Right lobe of liver (tissue), 6 donors: ENCODE measurements at regions not wholly inside any gene's neighbourhood (a gene's known extent, or its start where the extent isn't known, plus 50 kb on each side); places are given as distances from the start of the nearest gene placed in this dataset.
"Not testable (repeated sequence)": the region's sequence is repeated elsewhere in the genome, so short reads cannot be mapped to it uniquely, and the experiment has no call there.

Experiments used
- ATAC-seq, 4 donors: fragments of 200-7000 bp; cut with Tn5 transposase; one replicate each; pipeline ENCODE4 v1.9.1; 2020; ENCODE audit warnings: mild to moderate bottlenecking in 4 of 4, moderate library complexity in 4 of 4
- DNase-seq, 3 donors: peaks; one replicate each; pipeline ENCODE4 v3.0.0-alpha.2; 2020
- H3K27ac ChIP-seq, 3 donors: fragments of 200-600 bp; one replicate each; pipeline ENCODE4 v1.8.0; 2022
- H3K27me3 ChIP-seq, 2 donors: fragments of 200-600 bp; one replicate each; pipeline ENCODE4 v1.8.0; 2022
- H3K36me3 ChIP-seq, 4 donors: fragments of 200-600 bp; sonication (generic) in 1 of 4; one replicate each; pipeline versions ENCODE4 v1.5.1 to v1.8.0; 2017 to 2022; ENCODE audit warnings: control low read depth in 1 of 4
- H3K4me1 ChIP-seq, 4 donors: fragments of 200-600 bp; sonication (generic) in 1 of 4; one replicate each; pipeline versions ENCODE4 v1.5.1 to v1.8.0; 2017 to 2022; ENCODE audit warnings: control low read depth in 1 of 4
- H3K4me3 ChIP-seq, 3 donors: fragments of 200-600 bp; one replicate each; pipeline ENCODE4 v1.8.0; 2022
- H3K9me3 ChIP-seq, 4 donors: fragments of 200-600 bp; sonication (generic) in 1 of 4; one replicate each; pipeline versions ENCODE4 v1.5.1 to v1.8.0; 2017 to 2022; ENCODE audit warnings: control low read depth in 1 of 4
- POLR2A ChIP-seq: fragments of 450-650 bp; IDR thresholded peaks from one replicate; pipeline ENCODE4 v1.6.1; 2017; ENCODE audit warnings: antibody characterized with exemption, mild to moderate bottlenecking
- WGBS: methylation state at CpG from one replicate; pipeline ENCODE4 v1.1.6; 2018; ENCODE audit warnings: low coverage, low lambda C conversion rate; ENCODE audit not compliant: insufficient coverage; ENCODE audit errors: missing lambda C conversion rate; 5-methylcytosine and 5-hydroxymethylcytosine counted together
- intact Hi-C, 2 donors: fragments of 100-400 bp; cut with DNase I; formaldehyde crosslinking; loops; one replicate each; pipeline versions ENCODE4 v1.11.2 to v1.14.1; 2022
- TF ChIP-seq, protein P1 (sequence below), 4 donors: fragments of 200-600 bp in 3 of 4; fragments of 450-650 bp in 1 of 4; IDR thresholded peaks; one replicate each; pipeline versions ENCODE4 v1.5.1 to v1.8.0; 2016 to 2022; ENCODE audit warnings: antibody characterized with exemption in 4 of 4, mild to moderate bottlenecking in 2 of 4
- donor health status: DM: no; HTN: yes; CAD: no.
- donor health status: DM: no; HTN: no; CAD: no.
- donor health status: DM: no; HTN: no; CAD: no.
- donor health status: DM: no; HTN: yes; CAD: no.
- donor health status: DM: no; HTN: yes; CAD: no.

DNA sequence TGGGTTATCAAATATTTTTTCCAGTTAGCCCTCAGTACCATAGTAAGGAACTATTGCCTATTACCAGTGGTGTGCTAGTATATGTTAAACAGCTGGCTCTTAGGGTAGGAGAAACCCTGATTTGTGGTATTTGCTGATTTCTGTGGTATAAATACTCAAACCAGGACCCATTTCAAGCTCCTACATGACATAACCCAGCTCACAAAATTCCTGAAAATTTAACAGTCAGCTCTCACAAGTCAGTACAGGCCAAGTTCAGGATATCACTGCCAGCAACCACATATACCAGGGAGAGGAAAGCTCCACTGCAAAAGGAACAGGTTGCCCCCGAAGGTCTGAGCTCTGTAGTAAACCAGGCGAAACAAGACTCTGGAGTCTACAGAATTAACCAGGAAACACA is 315.3 kb downstream of the NOVA1 start:
- WGBS: 17% methylated on average over 1 of the region's 2 CpGs
- no peak for ATAC-seq
- H3K9me3 ChIP-seq: no peaks in the 10 kb centered on the region
- DNase-seq: no peak
- H3K27ac ChIP-seq: no peak overlapping the region
- no peak for TF ChIP-seq POLR2A
- TF ChIP-seq, protein P1, sequence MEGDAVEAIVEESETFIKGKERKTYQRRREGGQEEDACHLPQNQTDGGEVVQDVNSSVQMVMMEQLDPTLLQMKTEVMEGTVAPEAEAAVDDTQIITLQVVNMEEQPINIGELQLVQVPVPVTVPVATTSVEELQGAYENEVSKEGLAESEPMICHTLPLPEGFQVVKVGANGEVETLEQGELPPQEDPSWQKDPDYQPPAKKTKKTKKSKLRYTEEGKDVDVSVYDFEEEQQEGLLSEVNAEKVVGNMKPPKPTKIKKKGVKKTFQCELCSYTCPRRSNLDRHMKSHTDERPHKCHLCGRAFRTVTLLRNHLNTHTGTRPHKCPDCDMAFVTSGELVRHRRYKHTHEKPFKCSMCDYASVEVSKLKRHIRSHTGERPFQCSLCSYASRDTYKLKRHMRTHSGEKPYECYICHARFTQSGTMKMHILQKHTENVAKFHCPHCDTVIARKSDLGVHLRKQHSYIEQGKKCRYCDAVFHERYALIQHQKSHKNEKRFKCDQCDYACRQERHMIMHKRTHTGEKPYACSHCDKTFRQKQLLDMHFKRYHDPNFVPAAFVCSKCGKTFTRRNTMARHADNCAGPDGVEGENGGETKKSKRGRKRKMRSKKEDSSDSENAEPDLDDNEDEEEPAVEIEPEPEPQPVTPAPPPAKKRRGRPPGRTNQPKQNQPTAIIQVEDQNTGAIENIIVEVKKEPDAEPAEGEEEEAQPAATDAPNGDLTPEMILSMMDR (IDR thresholded peaks at IDR 0.05): no peak
- H3K27me3 ChIP-seq: no peaks in the 10 kb centered on the region
- H3K4me3 ChIP-seq: no peak overlapping the region
- H3K36me3 ChIP-seq: no peaks in the 10 kb centered on the region
- intact Hi-C loops: no loop called here
- H3K4me1 ChIP-seq: no peaks in the 10 kb centered on the region

DNA sequence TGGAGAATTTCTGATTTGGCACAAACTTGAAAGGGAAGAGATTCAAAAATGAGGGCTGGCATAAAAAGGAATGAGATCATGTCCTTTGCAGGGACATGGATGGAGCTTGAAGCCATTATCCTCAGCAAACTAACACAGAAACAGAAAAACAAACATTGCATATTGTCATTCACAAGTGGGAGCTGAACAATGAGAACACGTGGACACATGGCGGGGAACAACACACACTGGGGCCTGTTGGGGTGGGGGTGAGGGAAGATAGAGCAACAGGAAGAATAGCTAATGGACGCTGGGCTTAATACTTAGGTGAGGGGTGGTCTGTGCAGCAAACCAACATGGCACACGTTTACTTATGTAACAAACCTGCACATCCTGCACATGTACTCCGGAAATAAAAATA is 315.8 kb downstream of the NOVA1 start:
- H3K36me3 ChIP-seq, intact Hi-C loops, ATAC-seq, H3K9me3 ChIP-seq, DNase-seq, H3K4me3 ChIP-seq, H3K27ac ChIP-seq, H3K4me1 ChIP-seq, H3K27me3 ChIP-seq: not testable (repeated sequence)
- WGBS: 57% methylated on average over 5 of the region's 5 CpGs

DNA sequence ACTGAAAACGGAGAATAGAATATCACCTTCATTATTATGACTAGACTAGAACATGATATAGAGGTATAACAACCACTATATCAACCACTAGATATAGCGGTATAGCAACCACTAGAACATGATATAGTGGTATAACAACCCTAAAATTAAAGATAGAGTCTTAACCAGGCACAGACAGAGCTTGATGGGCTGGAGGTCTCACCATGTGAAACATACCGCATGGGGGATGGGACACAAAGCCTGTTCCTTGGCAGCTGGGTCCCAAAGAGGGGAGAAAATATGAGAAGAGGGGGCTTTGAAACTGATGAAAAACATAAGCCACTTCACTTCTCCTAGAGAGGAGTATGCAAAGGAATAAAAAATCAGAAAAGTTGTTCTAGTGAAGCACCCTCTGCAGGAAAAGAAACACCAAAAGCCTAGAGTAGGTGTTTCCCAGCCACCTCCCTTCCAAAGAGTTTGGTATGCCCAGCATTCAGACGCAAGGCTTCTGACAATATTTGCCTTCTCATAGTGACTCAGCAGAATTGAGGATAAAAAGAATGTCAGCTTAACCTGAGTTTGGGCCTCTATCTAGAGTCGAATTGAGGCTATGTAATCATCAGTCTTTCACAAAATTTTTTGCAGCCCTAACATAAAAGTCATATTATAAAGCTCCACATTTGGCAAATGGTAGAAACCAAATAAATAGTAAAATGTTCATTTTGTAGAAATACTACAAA is 316.4 kb downstream of the NOVA1 start:
- intact Hi-C loops: no loop called here
- DNase-seq: no peak
- Histone ChIP-seq H3K9me3 (no peaks in the 10 kb centered on the region), H3K27me3 (no peaks in the 10 kb centered on the region), H3K4me3 (no peak overlapping the region), H3K4me1 (no peaks in the 10 kb centered on the region), H3K36me3 (no peaks in the 10 kb centered on the region), H3K27ac (no peak overlapping the region)
- TF ChIP-seq POLR2A: no peak
- TF ChIP-seq, protein P1 (IDR thresholded peaks at IDR 0.05): no peak
- ATAC-seq: peak in 2 of 4 donors; percentile 51 to 73
- WGBS: 43% methylated on average over 4 of the region's 5 CpGs

DNA sequence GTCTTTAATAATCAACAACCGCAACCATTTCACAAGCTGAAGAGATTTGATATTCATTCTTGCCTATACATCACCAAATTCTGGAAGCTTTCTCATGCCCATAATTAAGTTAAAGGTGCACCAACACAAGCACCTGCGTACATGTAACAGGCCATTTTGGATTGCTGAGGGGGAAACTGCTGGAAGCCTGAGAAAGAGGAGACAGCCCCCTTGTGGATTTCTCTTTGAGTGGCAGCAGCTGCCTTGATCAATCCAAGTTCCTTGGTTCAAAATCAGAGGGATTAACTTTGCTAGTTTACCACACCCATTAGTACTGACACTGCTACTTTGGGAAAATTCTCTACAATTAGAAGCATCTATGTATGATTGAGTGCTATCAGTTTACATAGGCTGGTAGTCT is 321.1 kb downstream of the NOVA1 start:
- no peaks in the 10 kb centered on the region for H3K9me3 ChIP-seq
- 65% methylated on average over 2 of the region's 2 CpGs for WGBS
- intact Hi-C loops: no loop called here
- no peaks in the 10 kb centered on the region for H3K4me1 ChIP-seq
- no peak overlapping the region for H3K27ac ChIP-seq
- no peak overlapping the region for H3K4me3 ChIP-seq
- TF ChIP-seq, protein P1 (IDR thresholded peaks at IDR 0.05): no peak
- TF ChIP-seq POLR2A: no peak
- H3K36me3 ChIP-seq: no peaks in the 10 kb centered on the region
- no peaks in the 10 kb centered on the region for H3K27me3 ChIP-seq
- ATAC-seq (no peak), DNase-seq (no peak)

DNA sequence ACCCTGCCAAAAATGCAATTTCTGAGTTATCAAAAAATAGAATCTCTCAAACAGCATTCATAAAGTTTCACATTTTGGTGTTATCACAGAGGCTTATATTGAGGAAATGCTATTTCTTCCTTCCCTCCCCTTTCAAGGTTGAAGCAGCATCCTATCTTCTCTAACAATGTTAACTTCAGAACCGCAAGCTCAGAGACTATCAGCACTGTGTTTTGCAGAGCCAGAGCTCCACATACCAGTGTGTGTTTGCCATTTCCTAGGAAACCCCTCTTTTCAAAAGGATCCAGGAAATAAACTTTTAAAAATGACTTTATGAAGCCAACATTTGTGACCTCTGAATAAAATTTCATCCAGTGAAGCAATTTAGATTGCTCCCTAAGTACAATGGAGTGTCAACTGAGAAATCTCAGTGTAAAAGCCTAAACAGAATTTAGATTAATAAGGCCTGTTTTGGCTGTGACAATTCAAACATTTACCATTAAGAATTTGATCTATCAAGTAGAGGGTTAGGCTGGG is 332.6 kb downstream of the NOVA1 start:
- Histone ChIP-seq H3K27ac (no peak overlapping the region), H3K9me3 (no peaks in the 10 kb centered on the region), H3K27me3 (no peaks in the 10 kb centered on the region), H3K4me1 (no peaks in the 10 kb centered on the region), H3K4me3 (no peak overlapping the region), H3K36me3 (no peaks in the 10 kb centered on the region)
- 19% methylated on average over 1 of the region's 1 CpG for WGBS
- intact Hi-C loops: no loop called here
- DNase-seq (no peak), ATAC-seq (no peak)
- TF ChIP-seq, protein P1 (IDR thresholded peaks at IDR 0.05): no peak
- no peak for TF ChIP-seq POLR2A
